Activated CD4-positive, alpha-beta T cell treated with anti-CD3 and anti-CD28 coated beads, Interleukin-2, amount 10 ng/mL, durations not matched to agents 7 days and 5 days (primary cell): ENCODE measurements at regions not wholly inside any gene's neighbourhood (a gene's known extent, or its start where the extent isn't known, plus 50 kb on each side); places are given as distances from the start of the nearest gene placed in this dataset.

Experiments
- CTCF ChIA-PET: fragments of 350-600 bp; sonication (Branson Sonifier 250); formaldehyde crosslinking; loops from one replicate; lab custom pipeline; 2021; ENCODE audit warnings: antibody characterized with exemption; lab: Charles Lee
- POLR2A ChIA-PET: fragments of 350-600 bp; sonication (Branson Sonifier 250); formaldehyde crosslinking; loops from one replicate; lab custom pipeline; 2021; ENCODE audit warnings: antibody characterized with exemption; lab: Charles Lee
- DNase-seq: peaks from one replicate; pipeline ENCODE4 v3.0.0-alpha.2; 2020
- H3K27ac Mint-ChIP-seq: one replicate; pipeline ENCODE4 v1.8.0; 2021; ENCODE audit warnings: mild to moderate bottlenecking, moderate library complexity, mixed read lengths
- H3K27me3 Mint-ChIP-seq: one replicate; pipeline ENCODE4 v1.8.0; 2021; ENCODE audit warnings: mixed read lengths
- H3K36me3 Mint-ChIP-seq: one replicate; pipeline ENCODE4 v1.8.0; 2021; ENCODE audit warnings: low read depth, mixed read lengths
- H3K4me1 Mint-ChIP-seq: one replicate; pipeline ENCODE4 v1.8.0; 2021; ENCODE audit warnings: mixed read lengths
- H3K4me3 Mint-ChIP-seq: one replicate; pipeline ENCODE4 v1.8.0; 2021; ENCODE audit warnings: mild to moderate bottlenecking, moderate library complexity, mixed read lengths
- H3K9me3 Mint-ChIP-seq: one replicate; pipeline ENCODE4 v1.8.0; 2021; ENCODE audit warnings: mixed read lengths

DNA sequence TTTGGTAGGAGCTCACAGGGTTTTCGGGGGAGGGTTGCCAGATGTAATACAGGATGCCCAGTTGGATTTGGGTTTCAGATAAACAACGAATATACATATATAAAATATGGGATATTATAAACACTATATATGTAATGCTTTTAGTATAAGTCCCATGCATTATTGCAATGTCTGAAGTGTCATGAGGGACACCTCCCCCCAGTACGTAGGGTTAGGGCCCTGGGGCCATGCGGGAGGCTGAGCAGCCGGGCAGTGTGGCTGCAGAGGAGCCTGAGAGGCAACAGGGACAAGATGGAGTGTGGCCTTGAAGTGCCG, 148.9 kb downstream of the SMAD6 start:
- Mint-ChIP-seq H3K9me3 (no peaks in the 10 kb centered on the region), H3K27me3 (peaks cover 8% of the 10 kb centered on the region), H3K4me3 (no peak overlapping the region), H3K27ac (no peak overlapping the region), H3K36me3 (no peaks in the 10 kb centered on the region), H3K4me1 (peaks cover 7% of the 10 kb centered on the region)
- DNase-seq, result no peak
- CTCF ChIA-PET, result interaction anchor here (0.5 to 3.6 kb wide), 15 partner anchors 10 to 1251 kb away, joined by 3 to 18 read pairs (median 5); no protein-coding TSS in a partner anchor
- POLR2A ChIA-PET, result no interaction called here

DNA sequence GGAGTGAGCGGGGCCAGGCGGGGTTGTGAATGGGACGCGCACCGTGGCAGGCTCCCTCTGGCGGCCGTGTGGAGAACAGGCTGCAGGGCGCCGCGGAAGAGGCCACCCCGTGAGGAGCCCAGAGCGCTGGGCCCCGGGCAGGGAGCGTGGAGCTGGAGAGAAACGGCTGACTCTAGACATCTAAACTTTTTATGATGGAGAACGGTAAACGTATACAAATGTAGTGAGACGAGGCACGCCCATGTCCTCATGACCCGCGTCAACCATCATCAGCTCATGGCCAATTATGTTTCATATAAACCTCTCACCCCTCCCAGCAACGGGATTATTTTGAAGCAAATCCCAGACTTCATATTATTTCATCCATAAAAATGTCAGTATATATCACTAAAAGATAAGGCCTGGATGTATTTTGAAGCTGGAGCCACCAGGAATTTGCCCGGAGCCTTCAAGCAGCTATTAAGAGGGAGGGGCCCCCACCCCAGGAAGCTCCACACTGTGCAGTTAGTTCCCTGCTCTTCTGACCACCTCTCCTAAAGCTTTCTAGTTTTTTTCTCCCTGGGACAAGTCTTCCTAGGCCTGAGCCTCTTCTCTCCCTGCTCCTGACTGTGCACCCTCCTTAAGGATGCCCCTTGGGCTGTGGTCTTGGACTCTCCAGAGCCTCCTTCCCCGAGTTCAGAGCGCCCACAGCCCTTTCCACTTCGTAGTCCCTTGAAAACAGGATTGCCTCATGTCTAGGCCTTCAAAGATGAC, 149.5 kb downstream of the SMAD6 start:
- POLR2A ChIA-PET, result no interaction called here
- H3K27ac Mint-ChIP-seq, result no peak overlapping the region

DNA sequence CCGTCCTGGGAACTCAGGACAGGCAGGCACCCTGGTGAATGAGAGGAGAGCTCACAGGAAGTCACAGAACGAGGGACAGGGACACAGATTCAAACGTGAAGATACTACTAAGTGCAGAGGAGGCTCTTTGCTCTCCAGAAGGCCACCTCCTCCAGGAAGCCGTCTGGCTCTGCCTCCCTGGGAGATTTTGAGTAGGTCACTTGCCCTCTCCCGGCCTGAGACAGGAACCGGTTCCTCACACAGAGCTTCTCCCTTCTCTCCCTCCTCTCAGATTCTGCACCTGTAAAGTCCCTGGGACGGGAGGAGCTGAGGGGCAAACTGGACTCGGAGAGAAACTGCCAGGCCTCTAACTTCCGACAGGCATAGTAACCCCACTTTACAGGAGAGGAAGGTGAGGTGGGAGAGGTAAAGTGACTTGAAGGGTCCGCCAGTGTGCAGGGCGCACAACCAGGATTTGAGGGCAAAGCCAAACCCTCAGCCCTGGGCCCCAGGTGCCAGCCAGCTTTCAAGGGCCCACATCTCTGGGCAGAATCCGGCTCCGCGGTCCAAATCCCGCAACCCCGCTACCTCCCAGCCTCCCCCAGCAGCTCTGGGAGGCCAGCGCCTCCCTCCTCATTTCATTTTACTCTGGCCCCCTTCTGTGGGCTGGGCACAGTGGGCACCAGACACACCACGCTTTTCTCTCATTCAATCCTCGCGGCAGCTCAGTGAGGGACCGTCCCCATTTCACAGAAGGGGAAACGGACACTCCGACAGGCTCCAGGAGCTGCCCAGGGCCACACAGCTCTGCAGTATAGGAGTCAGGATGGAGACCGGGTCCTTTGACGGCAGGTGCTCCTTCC, 150.2 kb downstream of the SMAD6 start:
- CTCF ChIA-PET, result interaction anchor here (0.6 to 3.6 kb wide), 18 partner anchors 9 to 245 kb away, joined by 3 to 18 read pairs (median 4); no protein-coding TSS in a partner anchor
- no peaks in the 10 kb centered on the region for H3K36me3 Mint-ChIP-seq
- H3K4me3 Mint-ChIP-seq, result no peak overlapping the region
- DNase-seq, result no peak
- H3K27ac Mint-ChIP-seq, result no peak overlapping the region
- H3K9me3 Mint-ChIP-seq, result no peaks in the 10 kb centered on the region
- peaks cover 8% of the 10 kb centered on the region for H3K27me3 Mint-ChIP-seq
- H3K4me1 Mint-ChIP-seq, result peaks cover 7% of the 10 kb centered on the region
- POLR2A ChIA-PET, result no interaction called here

More for the DNA sequence above, 149.5 kb downstream of the SMAD6 start:
- DNase-seq, result peak; percentile 79
- no peaks in the 10 kb centered on the region for H3K36me3 Mint-ChIP-seq
- no peak overlapping the region for H3K4me3 Mint-ChIP-seq
- H3K27me3 Mint-ChIP-seq, result peaks cover 8% of the 10 kb centered on the region
- CTCF ChIA-PET, result interaction anchor here (0.5 to 3.6 kb wide), 22 partner anchors 10 to 1709 kb away, joined by 3 to 18 read pairs (median 4); no protein-coding TSS in a partner anchor
- no peaks in the 10 kb centered on the region for H3K9me3 Mint-ChIP-seq
- peaks cover 7% of the 10 kb centered on the region for H3K4me1 Mint-ChIP-seq

DNA sequence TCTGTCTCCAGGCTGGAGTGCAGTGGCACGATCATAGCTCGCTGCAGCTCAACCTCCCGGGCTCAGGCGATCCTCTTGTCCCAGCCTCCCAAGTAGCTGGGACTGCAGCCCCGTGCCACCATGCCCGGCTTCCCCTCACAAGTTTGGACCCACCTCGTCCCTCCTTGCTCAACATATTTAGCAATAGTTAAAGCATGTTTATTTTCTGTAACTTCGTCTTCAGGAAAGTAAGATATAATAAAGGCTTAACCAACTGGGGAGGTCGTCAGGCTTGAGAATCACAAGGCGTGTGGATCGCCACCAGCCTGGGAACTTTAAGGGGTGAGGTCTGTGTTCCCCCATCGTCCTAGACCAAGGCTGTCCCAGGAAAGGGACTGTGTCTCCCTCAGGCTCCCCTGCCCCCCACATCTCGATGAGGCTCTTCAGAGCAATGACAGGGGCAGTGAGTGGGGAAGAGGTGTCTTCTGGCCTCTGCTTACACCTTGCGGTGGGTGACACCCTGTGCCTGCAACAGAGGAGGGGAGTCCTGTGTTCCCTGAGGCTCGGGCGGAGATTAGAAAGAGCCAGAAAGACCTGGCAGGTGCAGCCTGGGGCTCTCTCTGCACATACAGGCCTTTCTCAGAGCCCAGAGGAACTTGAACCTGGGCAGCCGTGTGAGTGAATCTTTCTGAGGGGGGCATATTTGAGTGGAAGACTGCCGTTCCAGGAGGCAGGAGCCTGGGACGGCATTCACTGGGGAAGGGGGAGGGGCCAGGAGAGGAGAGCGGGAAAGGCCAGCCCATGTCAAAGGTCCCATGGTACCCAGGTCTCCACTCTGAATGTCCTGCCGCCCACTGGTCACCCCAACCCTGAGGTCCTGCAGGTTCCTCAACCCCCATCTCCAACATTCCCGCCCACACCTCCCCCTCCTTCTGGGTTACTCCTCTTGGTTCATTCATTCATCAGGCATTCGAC, 152.3 kb downstream of the SMAD6 start:
- Mint-ChIP-seq H3K9me3 (no peaks in the 10 kb centered on the region), H3K27me3 (peaks cover 17% of the 10 kb centered on the region), H3K27ac (no peak overlapping the region), H3K36me3 (no peaks in the 10 kb centered on the region), H3K4me1 (peaks cover 7% of the 10 kb centered on the region), H3K4me3 (no peak overlapping the region)
- CTCF ChIA-PET, result interaction anchor here (0.7 kb wide), 2 partner anchors 9 to 247 kb away, joined by 3 to 7 read pairs; no protein-coding TSS in a partner anchor
- POLR2A ChIA-PET, result no interaction called here
- no peak for DNase-seq

DNA sequence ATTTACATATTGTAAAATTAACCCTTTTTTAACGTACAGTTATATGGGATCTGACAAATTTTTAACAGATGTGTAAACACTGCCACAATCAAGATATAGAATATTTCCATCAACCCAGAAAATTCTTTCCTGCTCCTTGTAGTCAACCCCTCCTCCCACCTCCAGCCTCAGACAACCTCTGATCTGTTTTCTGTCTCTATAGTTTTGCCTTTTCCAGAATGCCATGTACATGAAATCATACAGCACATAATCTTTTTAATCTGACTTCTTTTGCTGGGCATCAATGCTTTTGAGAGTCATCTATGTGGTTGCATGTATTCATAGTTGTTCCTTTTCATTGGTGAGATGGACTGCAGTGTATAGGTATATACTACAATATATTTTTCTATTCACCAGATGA, 153.0 kb downstream of the SMAD6 start:
- DNase-seq, result no peak
- H3K4me3 Mint-ChIP-seq, result no peak overlapping the region
- H3K36me3 Mint-ChIP-seq, result no peaks in the 10 kb centered on the region
- ChIA-PET CTCF (no interaction called here), POLR2A (no interaction called here)
- H3K27me3 Mint-ChIP-seq, result peaks cover 17% of the 10 kb centered on the region
- no peak overlapping the region for H3K27ac Mint-ChIP-seq
- no peaks in the 10 kb centered on the region for H3K9me3 Mint-ChIP-seq
- H3K4me1 Mint-ChIP-seq, result peaks cover 7% of the 10 kb centered on the region

DNA sequence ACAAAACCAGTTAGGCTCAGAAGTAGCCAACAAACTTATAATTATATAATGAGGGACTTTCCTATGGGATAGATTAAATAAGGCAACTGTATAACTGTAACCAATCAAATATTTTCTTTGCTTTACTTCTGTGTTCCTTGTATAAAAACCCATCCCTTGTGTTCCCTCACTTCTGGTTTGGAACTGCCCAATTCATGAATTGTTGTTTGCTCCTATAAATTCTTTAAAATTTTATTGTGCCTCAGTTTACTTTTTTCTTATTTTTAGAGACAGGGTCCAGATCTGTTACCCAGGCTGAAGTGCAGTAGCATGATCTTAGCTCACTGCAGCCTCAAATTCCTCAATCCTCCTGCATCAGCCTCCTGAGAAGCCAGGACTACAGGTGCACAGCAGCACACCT, 155.7 kb downstream of the SMAD6 start:
- POLR2A ChIA-PET, result no interaction called here
- CTCF ChIA-PET, result no interaction called here
- no peak overlapping the region for H3K4me3 Mint-ChIP-seq
- H3K4me1 Mint-ChIP-seq, result peaks cover 1% of the 10 kb centered on the region
- no peaks in the 10 kb centered on the region for H3K9me3 Mint-ChIP-seq
- H3K27me3 Mint-ChIP-seq, result peaks cover 18% of the 10 kb centered on the region
- H3K27ac Mint-ChIP-seq, result no peak overlapping the region
- DNase-seq, result no peak
- no peaks in the 10 kb centered on the region for H3K36me3 Mint-ChIP-seq

DNA sequence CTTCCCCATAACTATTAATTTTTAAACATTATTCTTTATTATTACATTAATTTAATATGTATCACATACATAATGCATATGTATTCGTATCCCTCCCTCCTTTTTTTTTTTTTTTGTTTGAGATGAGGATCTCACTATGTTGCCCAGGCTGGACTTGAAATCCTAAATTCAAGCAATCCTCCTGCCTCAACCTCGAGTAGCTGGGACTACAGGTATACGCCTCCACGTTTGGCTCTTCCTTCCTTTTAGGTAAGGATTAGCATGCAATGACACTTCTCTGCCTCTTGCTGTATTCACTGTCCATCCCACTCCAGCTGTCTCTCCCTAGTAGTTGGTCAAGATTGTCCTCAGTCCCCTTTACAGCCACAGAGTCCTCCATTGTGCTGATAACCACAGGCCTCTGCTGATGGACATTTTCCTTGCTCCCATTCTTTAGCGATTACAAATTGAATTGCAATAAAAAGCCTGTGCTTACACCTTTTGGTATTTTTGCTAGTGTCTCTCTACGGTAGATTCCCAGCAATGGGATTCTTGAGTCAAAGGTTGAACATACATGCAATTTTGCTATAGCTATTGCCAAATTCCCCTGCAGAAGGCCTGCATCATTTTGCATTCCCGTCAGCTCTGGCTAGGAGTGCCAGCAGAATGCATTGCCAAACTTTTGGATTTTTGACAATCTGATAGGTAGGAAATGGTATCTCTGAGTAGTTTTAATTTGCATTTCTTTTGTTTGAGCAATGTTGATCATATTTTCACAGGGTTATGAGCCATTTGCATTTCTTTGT, 156.6 kb downstream of the SMAD6 start:
- DNase-seq, result no peak
- H3K27me3 Mint-ChIP-seq, result peaks cover 17% of the 10 kb centered on the region
- ChIA-PET CTCF (no interaction called here), POLR2A (no interaction called here)
- peaks cover 7% of the 10 kb centered on the region for H3K4me1 Mint-ChIP-seq
- H3K36me3 Mint-ChIP-seq, result no peaks in the 10 kb centered on the region
- no peak overlapping the region for H3K4me3 Mint-ChIP-seq
- no peak overlapping the region for H3K27ac Mint-ChIP-seq
- H3K9me3 Mint-ChIP-seq, result no peaks in the 10 kb centered on the region

DNA sequence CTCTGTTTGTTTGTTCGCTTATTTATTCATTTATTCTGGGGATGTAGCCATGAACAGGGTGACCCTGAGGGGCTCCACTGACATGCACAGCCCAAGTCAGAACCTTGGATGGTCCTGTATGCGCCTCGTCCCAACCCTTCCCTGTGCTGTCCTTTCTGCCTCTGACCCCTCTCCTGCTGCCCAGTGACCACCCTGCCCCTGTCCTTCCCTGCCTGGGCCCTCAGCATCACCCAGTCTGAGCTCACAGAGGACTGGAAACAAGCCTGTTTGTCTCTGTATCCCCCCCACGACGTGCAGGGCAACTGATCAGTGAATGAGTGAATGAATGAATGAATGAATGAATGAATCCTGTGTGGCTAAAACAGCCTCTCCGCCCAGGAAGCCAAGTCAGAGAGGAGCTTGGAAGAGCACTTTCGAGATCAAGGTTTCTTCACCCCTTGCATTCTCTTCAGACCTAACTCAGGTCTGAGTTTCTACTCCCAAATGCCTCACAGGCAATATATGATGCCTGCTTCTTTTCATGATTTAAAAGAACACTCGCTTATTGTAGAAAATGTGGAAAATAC, 157.7 kb downstream of the SMAD6 start:
- Mint-ChIP-seq H3K27me3 (peaks cover 17% of the 10 kb centered on the region), H3K36me3 (no peaks in the 10 kb centered on the region)
- CTCF ChIA-PET, result no interaction called here

DNA sequence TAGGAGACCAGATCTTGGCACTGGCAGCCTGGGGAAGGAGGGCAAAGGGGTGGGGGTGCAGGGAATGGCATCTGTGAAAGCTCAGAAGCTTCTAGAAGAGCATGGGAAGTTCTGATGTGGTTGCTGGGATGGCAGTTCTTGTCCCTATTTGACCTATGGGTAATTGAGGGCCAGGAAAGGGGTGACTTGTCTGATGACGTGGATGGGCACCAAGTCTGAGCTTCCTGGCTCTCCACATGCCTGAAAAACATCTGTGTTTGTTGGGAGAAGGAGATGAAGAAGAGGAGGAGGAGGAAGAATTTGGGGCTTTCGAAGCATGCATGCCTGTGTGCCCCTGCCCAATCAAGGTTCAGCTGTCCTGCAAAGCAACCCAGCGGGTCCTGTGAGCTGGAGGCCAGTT, 158.8 kb downstream of the SMAD6 start:
- POLR2A ChIA-PET, result no interaction called here
- Mint-ChIP-seq H3K9me3 (no peaks in the 10 kb centered on the region), H3K4me3 (no peak overlapping the region), H3K27me3 (peaks cover 15% of the 10 kb centered on the region), H3K4me1 (peaks cover 8% of the 10 kb centered on the region), H3K36me3 (no peaks in the 10 kb centered on the region), H3K27ac (no peak overlapping the region)
- DNase-seq, result no peak
- CTCF ChIA-PET, result interaction anchor here (1.1 to 2.3 kb wide), 3 partner anchors 9 to 274 kb away, joined by 3 to 12 read pairs (median 3); no protein-coding TSS in a partner anchor

More for the DNA sequence above, 157.7 kb downstream of the SMAD6 start:
- DNase-seq, result no peak
- POLR2A ChIA-PET, result no interaction called here
- Mint-ChIP-seq H3K4me1 (peaks cover 8% of the 10 kb centered on the region), H3K9me3 (no peaks in the 10 kb centered on the region), H3K4me3 (no peak overlapping the region), H3K27ac (no peak overlapping the region)

DNA sequence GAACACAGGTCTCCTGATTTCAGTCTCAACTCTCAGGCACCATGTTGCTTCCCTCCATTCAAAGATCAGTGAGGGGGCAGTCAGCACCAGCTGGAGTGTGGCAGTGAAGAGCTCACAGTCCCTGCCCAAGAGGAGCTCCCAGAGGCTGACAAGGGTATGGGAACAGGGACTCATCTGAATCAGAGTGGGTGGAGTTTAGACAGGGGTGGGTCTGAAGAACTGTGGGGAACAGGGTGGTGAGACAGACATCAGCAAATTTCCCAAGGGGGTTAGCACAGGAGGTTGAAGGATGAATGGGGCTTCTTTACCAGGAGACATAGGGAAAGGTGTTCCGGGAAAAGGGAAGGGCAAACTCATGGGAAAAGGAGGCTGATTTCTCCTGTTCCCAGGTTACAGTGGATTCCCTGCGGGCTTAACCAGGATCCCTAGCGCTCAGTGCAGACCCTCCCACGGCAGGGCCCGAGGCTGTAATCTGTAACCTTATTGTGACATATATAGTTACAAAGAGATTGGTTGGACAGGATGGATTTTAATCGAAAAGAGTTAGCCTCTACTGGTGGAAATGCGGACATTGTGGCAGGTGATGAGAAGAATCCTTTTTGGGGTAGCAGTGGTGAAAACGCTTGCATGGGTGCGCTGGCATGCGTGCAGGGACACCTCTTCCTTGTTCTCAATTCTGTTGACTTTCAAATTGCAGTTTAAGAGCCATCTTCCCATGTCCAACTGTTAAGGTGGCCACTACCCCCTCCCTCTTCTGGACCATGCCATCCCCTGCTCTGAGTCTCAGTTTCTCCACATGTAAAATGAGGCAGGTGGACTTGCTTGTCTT, 160.3 kb downstream of the SMAD6 start:
- Mint-ChIP-seq H3K27me3 (peaks cover 12% of the 10 kb centered on the region), H3K27ac (no peak overlapping the region), H3K4me3 (no peak overlapping the region), H3K36me3 (no peaks in the 10 kb centered on the region), H3K9me3 (no peaks in the 10 kb centered on the region), H3K4me1 (peaks cover 13% of the 10 kb centered on the region)
- ChIA-PET POLR2A (no interaction called here), CTCF (interaction anchor here (1.0 to 2.3 kb wide), 3 partner anchors 11 to 277 kb away, joined by 3 to 12 read pairs (median 3); no protein-coding TSS in a partner anchor)
- no peak for DNase-seq

DNA sequence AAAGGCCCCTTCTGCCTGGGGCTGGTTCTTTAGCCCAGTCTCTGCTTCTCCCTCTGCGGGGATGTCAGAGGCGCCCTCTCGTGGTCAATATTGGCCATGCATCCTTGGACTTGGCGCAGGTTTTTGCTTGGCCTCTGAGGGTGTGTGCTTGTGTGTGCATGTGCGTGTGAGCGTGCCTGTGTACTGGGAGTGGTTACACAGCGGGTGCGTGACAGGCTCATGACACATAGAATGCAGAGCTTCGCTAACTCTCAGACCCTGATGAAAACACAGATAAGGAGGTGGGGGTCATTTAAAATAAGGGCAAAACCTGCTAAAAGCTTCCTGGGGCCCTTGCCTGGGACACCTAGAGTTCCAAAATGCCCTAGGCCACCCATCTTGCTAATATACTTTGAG, 160.9 kb downstream of the SMAD6 start:
- no peak overlapping the region for H3K4me3 Mint-ChIP-seq
- ChIA-PET CTCF (interaction anchor here (0.6 to 2.4 kb wide), 3 partner anchors 11 to 278 kb away, joined by 3 to 6 read pairs (median 3); no protein-coding TSS in a partner anchor), POLR2A (no interaction called here)
- no peak overlapping the region for H3K27ac Mint-ChIP-seq
- peak; percentile 80 for DNase-seq
- H3K36me3 Mint-ChIP-seq, result no peaks in the 10 kb centered on the region
- H3K4me1 Mint-ChIP-seq, result peaks cover 13% of the 10 kb centered on the region
- H3K27me3 Mint-ChIP-seq, result peaks cover 10% of the 10 kb centered on the region
- no peaks in the 10 kb centered on the region for H3K9me3 Mint-ChIP-seq
